ENCODE measurements at regions not wholly inside any gene's neighbourhood (a gene's known extent, or its start where the extent isn't known, plus 50 kb on each side); places are given as distances from the start of the nearest gene placed in this dataset.

DNA sequence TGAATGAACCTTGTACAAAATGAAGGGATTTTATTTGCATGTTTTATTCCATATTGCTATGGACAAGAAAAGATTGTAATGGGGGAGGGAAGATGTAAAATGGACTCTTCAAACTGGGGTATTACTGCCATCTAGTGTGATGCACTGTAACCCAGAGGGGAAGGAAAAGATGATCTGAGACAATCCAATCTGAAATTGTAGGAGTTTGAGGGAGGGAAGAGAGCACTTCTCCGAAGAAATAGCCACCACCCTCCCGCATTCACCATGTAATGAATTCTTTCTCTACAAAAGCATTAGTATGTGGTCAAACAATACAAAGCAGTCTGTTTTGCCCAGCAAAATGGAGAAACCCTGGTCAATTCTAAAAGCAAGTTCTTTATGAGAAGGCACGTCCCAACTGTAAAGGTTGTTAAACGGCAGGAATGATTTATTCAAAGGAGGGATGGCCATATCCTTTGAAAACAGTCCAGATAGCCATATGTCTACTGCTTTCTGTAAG is 679.5 kb upstream of the NRSN1 start:
- TF ChIP-seq, protein P1, sequence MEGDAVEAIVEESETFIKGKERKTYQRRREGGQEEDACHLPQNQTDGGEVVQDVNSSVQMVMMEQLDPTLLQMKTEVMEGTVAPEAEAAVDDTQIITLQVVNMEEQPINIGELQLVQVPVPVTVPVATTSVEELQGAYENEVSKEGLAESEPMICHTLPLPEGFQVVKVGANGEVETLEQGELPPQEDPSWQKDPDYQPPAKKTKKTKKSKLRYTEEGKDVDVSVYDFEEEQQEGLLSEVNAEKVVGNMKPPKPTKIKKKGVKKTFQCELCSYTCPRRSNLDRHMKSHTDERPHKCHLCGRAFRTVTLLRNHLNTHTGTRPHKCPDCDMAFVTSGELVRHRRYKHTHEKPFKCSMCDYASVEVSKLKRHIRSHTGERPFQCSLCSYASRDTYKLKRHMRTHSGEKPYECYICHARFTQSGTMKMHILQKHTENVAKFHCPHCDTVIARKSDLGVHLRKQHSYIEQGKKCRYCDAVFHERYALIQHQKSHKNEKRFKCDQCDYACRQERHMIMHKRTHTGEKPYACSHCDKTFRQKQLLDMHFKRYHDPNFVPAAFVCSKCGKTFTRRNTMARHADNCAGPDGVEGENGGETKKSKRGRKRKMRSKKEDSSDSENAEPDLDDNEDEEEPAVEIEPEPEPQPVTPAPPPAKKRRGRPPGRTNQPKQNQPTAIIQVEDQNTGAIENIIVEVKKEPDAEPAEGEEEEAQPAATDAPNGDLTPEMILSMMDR (conservative IDR thresholded peaks at IDR 0.05; ENCODE audit: low read length) = peak; percentile 55
- TF ChIP-seq EZH2phosphoT487 (IDR thresholded peaks at IDR 0.05; ENCODE audit: borderline replicate concordance) = no peak

Data from Loucy (cell line).